KOPT-K1 (cell line): ENCODE measurements at regions not wholly inside any gene's neighbourhood (a gene's known extent, or its start where the extent isn't known, plus 50 kb on each side); places are given as distances from the start of the nearest gene placed in this dataset.

Experiments used
- H3K27ac ChIP-seq: fragments of 200-600 bp; sonication (generic); 2 replicates; pipeline ENCODE4 v1.5.1; 2016; ENCODE audit warnings: antibody characterized with exemption, mild to moderate bottlenecking, low read depth, low read length; ENCODE audit not compliant: poor library complexity, severe bottlenecking
- H3K36me3 ChIP-seq: fragments of 200-600 bp; sonication (generic); 2 replicates; pipeline ENCODE4 v1.5.1; 2017; ENCODE audit warnings: antibody characterized with exemption, mild to moderate bottlenecking, low read length, moderate library complexity; ENCODE audit not compliant: insufficient read depth
- H3K9me3 ChIP-seq: fragments of 200-600 bp; sonication (generic); 2 replicates; pipeline ENCODE4 v1.5.1; 2017; ENCODE audit warnings: antibody characterized with exemption, low read length, mild to moderate bottlenecking; ENCODE audit not compliant: insufficient read depth, poor library complexity, severe bottlenecking

DNA sequence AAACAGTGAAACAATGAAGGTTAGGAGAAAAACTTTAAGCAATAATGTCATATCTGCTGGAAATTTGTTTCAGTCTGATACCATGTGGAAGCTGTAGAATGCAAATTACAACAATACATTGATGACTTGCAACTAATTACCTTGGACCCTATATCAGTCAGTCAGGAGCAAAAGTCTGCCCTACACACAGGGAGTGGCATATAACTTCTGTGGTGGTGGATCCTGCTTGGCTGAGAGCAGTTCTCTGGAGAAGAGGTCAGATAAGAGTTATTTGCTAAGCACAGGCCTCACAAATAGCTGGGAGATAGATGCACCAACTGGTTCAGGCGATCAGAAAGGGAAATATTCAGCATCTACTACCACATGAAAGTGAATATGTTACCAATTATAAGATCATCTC lies 1364.6 kb upstream of the EPHA6 start:
- Histone ChIP-seq H3K9me3 (no peaks in the 10 kb centered on the region), H3K36me3 (no peaks in the 10 kb centered on the region), H3K27ac (no peak overlapping the region)

DNA sequence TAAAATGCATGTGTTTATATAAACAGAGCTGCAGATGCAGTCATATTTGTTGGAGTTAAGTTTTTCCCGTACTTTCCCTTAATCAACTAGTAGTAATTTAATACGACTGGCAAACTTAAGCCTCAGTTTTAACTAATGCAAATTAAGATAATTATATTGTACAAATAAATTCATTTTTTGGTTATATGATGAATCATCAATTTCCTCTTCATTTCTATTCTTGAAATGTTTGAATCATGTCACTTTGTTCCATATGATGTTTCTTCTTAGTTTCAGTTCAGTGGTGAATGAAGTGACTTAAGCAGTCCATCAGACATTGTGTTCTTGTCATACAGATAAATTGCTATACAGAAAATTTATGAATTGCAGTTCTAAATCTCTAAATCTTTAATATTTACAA lies 1361.2 kb upstream of the EPHA6 start:
- Histone ChIP-seq H3K36me3 (no peaks in the 10 kb centered on the region), H3K27ac (no peak overlapping the region), H3K9me3 (no peaks in the 10 kb centered on the region)

DNA sequence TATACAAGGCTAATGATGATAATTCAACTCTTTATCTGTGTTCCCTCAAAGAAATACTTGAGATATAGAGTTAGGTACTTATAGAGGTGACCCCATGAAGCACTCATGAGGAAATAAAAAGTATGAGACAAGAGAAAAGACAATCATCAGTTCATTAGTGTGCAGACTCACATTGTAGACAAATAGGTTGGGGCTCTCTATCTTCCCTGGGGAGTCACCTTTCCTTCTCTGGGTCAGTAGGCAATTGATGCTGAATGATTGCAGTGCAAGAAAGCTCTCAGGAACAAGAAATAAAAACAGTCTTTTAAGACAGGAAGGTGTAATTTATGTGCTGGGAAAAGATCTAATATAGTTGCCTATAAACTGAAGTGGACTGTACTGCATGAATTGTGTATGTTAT lies 1357.6 kb upstream of the EPHA6 start:
- H3K36me3 ChIP-seq = no peaks in the 10 kb centered on the region
- H3K9me3 ChIP-seq = no peaks in the 10 kb centered on the region
- no peak overlapping the region for H3K27ac ChIP-seq

DNA sequence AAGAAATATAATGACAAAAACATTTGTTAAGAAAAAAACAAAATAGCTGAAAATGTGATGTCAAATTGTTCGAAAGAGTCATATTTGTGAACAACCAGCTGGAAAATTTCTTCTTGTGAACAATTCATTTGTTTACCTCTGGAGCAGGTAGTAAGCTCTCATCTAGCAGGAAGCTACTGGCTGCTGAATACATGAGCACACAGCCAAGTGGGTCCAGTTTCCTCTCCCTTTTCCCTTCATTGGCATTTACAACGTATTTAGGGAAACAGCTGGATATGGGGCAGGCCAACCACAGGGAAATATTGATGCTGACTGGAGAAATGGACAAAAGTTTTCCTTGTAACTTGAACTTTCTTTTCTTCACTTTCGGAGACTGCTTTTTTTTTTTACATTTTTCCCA lies 1354.7 kb upstream of the EPHA6 start:
- Histone ChIP-seq H3K9me3 (no peaks in the 10 kb centered on the region), H3K27ac (no peak overlapping the region), H3K36me3 (no peaks in the 10 kb centered on the region)

DNA sequence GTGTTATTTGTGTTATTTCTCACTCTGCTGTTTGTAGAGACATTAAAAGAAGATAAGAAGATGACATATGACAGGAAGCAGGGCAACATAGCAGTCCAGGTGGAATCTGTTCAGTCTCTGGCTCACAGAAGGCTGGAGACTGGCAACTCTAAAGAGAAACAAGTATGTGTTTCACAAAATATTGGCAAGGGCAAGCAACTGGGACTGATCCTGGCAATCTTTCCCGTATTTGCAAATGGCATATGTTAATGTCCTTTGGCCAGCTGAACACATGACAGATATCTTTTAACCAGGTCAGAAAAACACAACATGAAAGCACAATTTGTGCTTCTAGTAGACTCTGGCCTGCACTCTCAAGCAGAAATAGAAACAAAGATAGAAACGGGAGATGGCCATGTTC lies 1354.1 kb upstream of the EPHA6 start:
- H3K9me3 ChIP-seq = no peaks in the 10 kb centered on the region
- H3K27ac ChIP-seq = no peak overlapping the region
- H3K36me3 ChIP-seq = no peaks in the 10 kb centered on the region

DNA sequence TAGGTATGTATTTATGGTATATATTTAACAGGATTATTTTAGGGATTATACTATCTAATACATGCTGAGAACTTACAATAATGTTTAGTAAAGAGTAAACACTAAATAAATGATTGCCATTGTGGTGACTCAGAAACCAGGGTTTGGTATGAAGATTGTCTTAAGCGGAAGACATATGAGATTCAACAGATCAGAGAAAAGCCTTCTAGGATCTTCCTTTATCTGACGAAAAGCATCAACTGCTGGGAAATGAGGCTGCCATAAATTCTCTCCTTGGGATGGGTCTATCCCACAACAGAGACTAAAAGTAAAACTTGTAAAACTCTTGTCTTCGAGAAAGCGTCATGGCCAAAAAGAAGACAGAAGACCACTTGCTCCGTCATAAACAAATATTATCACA lies 1352.2 kb upstream of the EPHA6 start:
- H3K36me3 ChIP-seq = no peaks in the 10 kb centered on the region
- H3K27ac ChIP-seq = no peak overlapping the region
- no peaks in the 10 kb centered on the region for H3K9me3 ChIP-seq

DNA sequence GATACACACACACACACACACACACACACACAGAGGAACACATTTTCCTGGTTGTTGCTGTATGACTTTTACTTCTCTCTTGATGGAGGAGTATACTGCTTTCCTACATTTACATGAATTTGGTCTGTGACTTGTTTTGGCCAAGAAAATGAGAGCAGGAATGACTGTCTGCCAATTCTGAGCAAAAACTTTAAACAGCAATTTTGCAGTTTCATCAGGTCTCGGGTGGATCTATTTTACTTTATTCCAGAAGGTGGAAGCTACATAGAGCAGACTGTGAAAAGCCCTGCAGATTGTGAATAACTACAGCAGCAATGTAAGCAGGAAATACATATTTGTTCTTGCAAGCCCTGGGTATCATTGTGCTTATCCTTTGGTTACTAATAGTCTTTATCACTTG lies 1350.0 kb upstream of the EPHA6 start:
- Histone ChIP-seq H3K27ac (no peak overlapping the region), H3K36me3 (no peaks in the 10 kb centered on the region), H3K9me3 (no peaks in the 10 kb centered on the region)

DNA sequence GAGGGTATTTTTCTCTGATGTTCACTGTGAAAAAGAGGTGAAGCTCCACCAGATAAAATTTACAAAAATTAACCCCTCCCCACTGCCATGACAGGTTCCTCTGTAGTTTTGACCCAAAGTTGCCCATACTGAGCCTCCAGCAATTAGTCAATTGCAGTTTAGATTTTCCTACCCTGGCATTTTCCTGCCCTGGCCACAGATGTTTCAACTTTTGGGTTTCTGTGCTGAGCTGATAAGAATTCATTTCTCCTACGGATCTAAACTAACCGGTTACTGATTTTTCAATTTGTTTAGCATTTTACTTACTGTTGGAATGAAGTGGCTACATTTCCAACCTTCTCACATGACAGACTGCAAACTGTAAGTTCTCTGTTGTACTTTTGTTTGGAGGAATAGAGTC lies 1346.1 kb upstream of the EPHA6 start:
- Histone ChIP-seq H3K27ac (no peak overlapping the region), H3K9me3 (no peaks in the 10 kb centered on the region), H3K36me3 (no peaks in the 10 kb centered on the region)

DNA sequence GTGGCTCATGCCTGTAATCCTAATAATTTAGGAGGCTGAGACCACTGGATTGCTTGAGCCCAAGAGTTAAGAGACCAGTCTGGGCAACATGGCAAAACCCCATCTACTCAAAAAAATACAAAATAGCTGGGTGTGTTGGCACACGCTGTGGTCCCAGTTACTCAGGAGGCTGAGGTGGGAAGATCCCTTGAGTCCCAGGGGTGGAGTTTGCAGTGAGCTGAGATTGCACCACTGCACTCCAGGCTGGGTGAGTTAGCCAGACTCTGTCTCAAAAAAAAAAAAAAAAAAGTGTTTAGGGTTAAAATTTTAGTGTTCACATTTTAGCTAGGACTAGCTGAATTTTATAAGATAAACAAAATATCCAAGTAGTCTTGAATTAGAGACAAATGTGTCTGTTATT lies 1340.1 kb upstream of the EPHA6 start:
- no peaks in the 10 kb centered on the region for H3K9me3 ChIP-seq
- H3K36me3 ChIP-seq = no peaks in the 10 kb centered on the region
- no peak overlapping the region for H3K27ac ChIP-seq

DNA sequence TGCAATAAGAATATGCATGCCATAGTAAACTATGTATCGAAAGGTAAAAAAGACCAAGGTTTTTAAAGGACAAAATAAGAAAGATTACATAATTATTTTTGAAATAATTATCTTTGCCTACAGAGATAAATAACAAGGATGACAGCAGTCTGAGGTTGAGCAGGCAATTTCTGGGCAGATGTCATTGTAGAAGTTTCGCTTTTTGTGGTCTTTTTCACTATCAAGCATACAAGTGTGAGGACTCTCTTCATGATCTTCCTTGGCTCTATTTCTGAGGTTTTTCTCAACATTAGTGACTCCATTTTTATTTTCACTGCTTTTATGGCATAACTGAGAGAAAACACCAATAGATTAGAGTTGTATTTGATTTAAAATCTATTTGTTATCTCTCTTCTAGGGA lies 1337.9 kb upstream of the EPHA6 start:
- H3K36me3 ChIP-seq = no peaks in the 10 kb centered on the region
- no peak overlapping the region for H3K27ac ChIP-seq
- H3K9me3 ChIP-seq = no peaks in the 10 kb centered on the region

DNA sequence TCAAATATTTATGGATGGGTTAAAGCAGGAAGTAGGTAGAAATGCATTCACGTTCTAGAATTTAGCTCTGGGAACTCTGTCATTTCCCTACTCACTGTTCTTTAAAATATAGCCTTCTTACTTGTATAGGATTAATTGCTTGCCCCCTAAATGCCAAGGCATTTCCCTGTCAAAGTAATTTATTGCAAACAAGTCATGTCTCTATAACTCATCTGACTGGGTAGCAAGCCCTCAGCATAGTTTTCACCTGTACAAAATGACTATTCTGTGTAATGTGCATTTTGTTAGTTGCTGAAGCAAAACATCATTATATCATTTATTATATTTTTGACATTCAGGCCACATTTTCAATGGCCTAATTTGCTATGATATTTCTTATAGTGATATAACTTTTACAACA lies 1308.2 kb upstream of the EPHA6 start:
- Histone ChIP-seq H3K9me3 (no peaks in the 10 kb centered on the region), H3K36me3 (no peaks in the 10 kb centered on the region), H3K27ac (no peak overlapping the region)

DNA sequence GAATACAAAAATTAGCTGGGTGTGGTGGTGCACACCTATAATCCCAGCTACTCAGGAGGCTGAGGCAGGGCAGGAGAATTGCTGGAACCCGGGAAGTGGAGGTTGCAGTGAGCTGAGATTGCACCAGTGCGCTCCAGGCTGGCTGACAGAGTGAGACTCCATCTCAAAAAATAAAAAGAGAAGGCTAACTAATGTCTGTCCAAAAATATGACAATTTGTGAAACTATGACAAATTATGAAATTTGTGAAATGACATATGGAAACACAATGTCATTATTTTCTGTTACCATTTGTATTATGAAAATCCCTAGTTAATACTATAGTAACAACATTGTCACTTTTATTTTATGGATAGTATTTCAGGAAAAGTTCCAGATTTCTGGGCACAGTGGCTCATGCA lies 1306.3 kb upstream of the EPHA6 start:
- H3K9me3 ChIP-seq = no peaks in the 10 kb centered on the region
- H3K27ac ChIP-seq = no peak overlapping the region
- H3K36me3 ChIP-seq = no peaks in the 10 kb centered on the region

DNA sequence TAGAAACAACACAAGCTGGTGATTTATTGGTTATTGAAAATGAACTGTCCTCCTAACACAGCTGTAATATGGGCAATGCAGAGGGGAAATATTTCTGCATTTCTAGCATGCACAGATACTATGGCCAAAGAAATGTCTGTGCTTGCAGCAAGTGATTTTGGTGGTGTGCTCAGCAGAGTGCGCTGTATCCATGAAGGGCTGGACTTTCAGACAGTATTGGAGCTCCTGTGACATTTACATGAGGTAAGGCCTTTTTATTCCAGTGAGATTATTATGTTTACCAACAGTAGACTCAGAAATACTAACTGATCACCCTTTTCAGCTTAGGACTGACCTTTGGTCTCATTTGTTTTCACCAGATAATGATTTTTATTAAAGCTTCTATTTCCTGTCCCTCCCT lies 1302.6 kb upstream of the EPHA6 start:
- Histone ChIP-seq H3K9me3 (no peaks in the 10 kb centered on the region), H3K36me3 (no peaks in the 10 kb centered on the region), H3K27ac (no peak overlapping the region)

DNA sequence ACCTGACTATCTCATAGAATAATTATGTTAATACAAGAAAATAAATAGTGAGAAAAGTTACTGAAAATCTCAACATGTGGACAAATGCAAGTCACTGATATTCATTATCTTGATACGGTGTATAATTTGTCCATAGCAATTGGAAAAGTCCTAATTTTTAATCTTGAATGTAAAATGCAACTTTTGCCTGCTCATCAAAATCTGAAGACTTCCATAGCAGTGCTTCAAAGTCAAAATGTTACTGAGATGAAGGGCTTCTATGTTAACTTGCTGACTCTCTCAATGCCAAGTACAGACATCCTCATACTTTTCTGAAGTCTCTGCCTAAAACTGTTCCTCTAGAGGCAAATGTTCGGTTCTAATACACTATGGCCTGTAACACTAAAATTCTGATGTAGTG lies 1300.1 kb upstream of the EPHA6 start:
- Histone ChIP-seq H3K36me3 (no peaks in the 10 kb centered on the region), H3K27ac (no peak overlapping the region)

DNA sequence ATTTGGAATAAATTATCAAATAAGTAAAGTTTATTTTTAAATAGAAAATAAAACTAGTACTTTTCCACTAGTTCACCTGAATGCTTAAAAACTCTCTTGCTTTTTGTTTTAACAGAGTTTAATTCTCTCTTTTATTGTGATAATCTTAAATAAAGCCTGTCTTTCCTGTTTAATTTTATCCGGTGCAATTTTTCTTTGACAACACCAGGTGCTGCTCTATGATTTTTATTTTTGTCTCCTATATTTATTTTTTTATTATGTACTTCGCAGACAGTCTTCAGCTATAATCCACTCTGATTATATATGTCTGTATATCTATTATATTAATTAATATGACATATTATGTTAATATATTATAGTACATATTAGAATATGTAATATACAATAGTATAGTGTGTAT lies 1293.0 kb upstream of the EPHA6 start:
- Histone ChIP-seq H3K36me3 (no peaks in the 10 kb centered on the region), H3K9me3 (no peaks in the 10 kb centered on the region), H3K27ac (no peak overlapping the region)

More for the DNA sequence above, 1300.1 kb upstream of the EPHA6 start:
- no peaks in the 10 kb centered on the region for H3K9me3 ChIP-seq

DNA sequence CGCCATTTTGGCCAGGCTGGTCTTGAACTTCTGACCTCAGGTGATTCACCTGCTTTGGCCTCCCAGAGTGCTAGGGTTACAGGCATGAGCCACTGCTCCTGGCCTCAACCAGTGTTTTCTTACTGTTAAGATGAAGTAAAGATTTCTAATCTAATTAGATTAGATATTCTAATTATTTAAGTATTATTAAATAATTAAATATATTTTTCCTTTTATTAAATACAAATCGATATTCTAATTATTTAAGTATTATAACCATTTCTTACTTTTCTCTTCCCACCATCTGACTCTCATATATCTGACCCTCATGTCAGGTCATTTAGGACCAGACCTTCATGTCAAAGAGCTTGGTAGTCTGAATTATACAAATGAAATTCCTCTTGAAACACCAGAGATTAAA lies 1291.9 kb upstream of the EPHA6 start:
- Histone ChIP-seq H3K36me3 (no peaks in the 10 kb centered on the region), H3K27ac (no peak overlapping the region)

DNA sequence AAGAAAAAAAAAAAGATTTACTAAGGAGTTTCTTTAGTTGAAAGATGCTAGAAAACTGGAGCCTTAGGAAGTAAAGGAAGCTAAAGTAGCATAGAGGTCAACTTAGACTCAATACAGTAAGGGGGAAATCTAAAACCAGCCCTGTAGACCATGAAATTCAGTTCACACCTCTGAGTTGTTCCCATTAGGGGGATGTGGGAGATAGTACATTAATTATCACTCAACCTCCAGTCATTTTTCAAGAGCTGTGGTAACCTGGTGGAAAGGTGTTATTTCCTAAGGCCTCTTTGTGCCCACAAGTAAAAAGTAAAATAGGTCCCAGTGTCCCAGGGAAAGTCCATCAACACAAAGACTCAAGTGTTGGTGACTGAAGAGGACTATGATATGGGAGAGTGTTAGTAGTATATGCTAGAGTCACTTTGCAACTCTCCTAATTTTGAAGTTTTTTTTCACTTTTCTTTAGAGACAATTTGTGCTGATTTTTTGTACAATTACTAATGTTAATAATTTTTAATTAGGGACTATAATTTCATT lies 1274.4 kb upstream of the EPHA6 start:
- Histone ChIP-seq H3K27ac (no peak overlapping the region), H3K9me3 (no peaks in the 10 kb centered on the region), H3K36me3 (no peaks in the 10 kb centered on the region)

More for the DNA sequence above, 1291.9 kb upstream of the EPHA6 start:
- no peaks in the 10 kb centered on the region for H3K9me3 ChIP-seq
